GM12878 (cell line): ENCODE measurements at regions not wholly inside any gene's neighbourhood (a gene's known extent, or its start where the extent isn't known, plus 50 kb on each side); places are given as distances from the start of the nearest gene placed in this dataset.

Experiments used
- JUNB ChIP-seq: IDR thresholded peaks from 2 replicates; pipeline ENCODE4 v1.6.1; 2016; ENCODE audit warnings: antibody characterized with exemption, mild to moderate bottlenecking
- NBN ChIP-seq: fragments of 450-650 bp; IDR thresholded peaks from 2 replicates; pipeline ENCODE4 v1.6.1; 2016
- TARDBP ChIP-seq: IDR thresholded peaks from 2 replicates; pipeline ENCODE4 v1.6.1; 2016; ENCODE audit warnings: borderline replicate concordance
- TF ChIP-seq, protein P1 (sequence below): fragments of 450-650 bp; IDR thresholded peaks from 2 replicates; pipeline ENCODE4 v1.6.1; 2016; ENCODE audit warnings: mild to moderate bottlenecking
- TF ChIP-seq, protein P2 (sequence below), 3 experiments: IDR thresholded peaks in 2 of 3; conservative IDR thresholded peaks in 1 of 3; 2 replicates each; pipeline ENCODE4 v1.5.1; 2011; ENCODE audit warnings: low read depth in 3 of 3, low read length in 3 of 3, mild to moderate bottlenecking in 3 of 3, control low read depth in 2 of 3, moderate library complexity in 2 of 3, inconsistent platforms in 1 of 3, mixed read lengths in 1 of 3; ENCODE audit not compliant: control insufficient read depth in 2 of 3, insufficient read depth in 1 of 3; ENCODE audit errors: extremely low read depth in 1 of 3
- TF ChIP-seq, protein P3 (sequence below): IDR thresholded peaks from 2 replicates; pipeline ENCODE4 v1.6.1; 2011; ENCODE audit warnings: mild to moderate bottlenecking, low read depth, low read length, moderate library complexity; ENCODE audit not compliant: insufficient replicate concordance
- TF ChIP-seq, protein P4 (sequence below): IDR thresholded peaks from 2 replicates; pipeline ENCODE4 v1.6.1; 2011; ENCODE audit warnings: low read depth, low read length, improper control_type of control experiment, borderline replicate concordance
- TF ChIP-seq, protein P5 (sequence below): IDR thresholded peaks from 2 replicates; pipeline ENCODE4 v1.6.1; 2012; ENCODE audit warnings: low read length, inconsistent platforms
- TF ChIP-seq, protein P6 (sequence below): IDR thresholded peaks from 2 replicates; pipeline ENCODE4 v1.6.1; 2012; ENCODE audit warnings: low read depth, low read length, improper control_type of control experiment

DNA sequence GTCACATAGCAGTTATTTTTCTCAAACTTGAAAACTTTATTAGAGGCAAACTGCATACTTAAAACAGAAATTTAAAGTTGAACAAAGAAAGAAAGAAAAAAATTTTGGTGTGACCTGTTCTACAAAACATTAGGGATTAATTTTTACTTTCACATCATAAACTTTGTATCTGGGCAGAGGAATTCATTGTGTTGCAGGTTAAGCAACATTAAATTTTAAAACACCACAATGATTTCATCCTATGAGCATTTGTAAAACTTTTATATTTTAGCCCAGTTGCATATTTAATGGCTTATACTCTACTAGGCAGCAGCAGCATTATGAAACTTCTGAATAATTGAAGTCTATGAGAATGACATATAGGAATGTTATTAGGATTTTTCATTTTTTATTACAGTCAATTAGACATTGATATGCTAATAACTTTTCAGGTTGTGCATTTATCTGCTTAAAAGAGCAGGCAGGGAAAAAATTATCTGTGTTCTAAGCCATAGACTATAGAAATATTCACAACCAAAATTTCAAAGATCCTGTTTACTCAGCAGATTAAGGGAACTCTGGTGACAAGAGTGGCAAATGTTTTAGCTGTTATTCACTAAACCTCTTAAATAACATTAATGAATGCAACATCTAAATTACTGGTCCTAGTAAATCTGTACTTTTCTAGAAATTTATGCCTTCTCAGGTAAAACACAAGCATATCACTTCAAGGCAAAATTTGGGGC is 1088.5 kb upstream of the CDH6 start:
- TF ChIP-seq, protein P1, sequence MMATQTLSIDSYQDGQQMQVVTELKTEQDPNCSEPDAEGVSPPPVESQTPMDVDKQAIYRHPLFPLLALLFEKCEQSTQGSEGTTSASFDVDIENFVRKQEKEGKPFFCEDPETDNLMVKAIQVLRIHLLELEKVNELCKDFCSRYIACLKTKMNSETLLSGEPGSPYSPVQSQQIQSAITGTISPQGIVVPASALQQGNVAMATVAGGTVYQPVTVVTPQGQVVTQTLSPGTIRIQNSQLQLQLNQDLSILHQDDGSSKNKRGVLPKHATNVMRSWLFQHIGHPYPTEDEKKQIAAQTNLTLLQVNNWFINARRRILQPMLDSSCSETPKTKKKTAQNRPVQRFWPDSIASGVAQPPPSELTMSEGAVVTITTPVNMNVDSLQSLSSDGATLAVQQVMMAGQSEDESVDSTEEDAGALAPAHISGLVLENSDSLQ = no peak
- TF ChIP-seq, protein P2, sequence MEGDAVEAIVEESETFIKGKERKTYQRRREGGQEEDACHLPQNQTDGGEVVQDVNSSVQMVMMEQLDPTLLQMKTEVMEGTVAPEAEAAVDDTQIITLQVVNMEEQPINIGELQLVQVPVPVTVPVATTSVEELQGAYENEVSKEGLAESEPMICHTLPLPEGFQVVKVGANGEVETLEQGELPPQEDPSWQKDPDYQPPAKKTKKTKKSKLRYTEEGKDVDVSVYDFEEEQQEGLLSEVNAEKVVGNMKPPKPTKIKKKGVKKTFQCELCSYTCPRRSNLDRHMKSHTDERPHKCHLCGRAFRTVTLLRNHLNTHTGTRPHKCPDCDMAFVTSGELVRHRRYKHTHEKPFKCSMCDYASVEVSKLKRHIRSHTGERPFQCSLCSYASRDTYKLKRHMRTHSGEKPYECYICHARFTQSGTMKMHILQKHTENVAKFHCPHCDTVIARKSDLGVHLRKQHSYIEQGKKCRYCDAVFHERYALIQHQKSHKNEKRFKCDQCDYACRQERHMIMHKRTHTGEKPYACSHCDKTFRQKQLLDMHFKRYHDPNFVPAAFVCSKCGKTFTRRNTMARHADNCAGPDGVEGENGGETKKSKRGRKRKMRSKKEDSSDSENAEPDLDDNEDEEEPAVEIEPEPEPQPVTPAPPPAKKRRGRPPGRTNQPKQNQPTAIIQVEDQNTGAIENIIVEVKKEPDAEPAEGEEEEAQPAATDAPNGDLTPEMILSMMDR (IDR thresholded peaks at IDR 0.05 in 2 of 3, conservative IDR thresholded peaks at IDR 0.05 in 1 of 3; ENCODE audit: control insufficient read depth in 2 of 3, extremely low read depth in 1 of 3, insufficient read depth in 1 of 3, low read depth in 3 of 3, low read length in 3 of 3) = no peak
- TF ChIP-seq, protein P3, sequence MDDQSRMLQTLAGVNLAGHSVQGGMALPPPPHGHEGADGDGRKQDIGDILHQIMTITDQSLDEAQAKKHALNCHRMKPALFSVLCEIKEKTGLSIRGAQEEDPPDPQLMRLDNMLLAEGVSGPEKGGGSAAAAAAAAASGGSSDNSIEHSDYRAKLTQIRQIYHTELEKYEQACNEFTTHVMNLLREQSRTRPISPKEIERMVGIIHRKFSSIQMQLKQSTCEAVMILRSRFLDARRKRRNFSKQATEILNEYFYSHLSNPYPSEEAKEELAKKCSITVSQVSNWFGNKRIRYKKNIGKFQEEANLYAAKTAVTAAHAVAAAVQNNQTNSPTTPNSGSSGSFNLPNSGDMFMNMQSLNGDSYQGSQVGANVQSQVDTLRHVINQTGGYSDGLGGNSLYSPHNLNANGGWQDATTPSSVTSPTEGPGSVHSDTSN = no peak
- TF ChIP-seq TARDBP (no peak), NBN (no peak), JUNB (no peak)
- TF ChIP-seq, protein P4, sequence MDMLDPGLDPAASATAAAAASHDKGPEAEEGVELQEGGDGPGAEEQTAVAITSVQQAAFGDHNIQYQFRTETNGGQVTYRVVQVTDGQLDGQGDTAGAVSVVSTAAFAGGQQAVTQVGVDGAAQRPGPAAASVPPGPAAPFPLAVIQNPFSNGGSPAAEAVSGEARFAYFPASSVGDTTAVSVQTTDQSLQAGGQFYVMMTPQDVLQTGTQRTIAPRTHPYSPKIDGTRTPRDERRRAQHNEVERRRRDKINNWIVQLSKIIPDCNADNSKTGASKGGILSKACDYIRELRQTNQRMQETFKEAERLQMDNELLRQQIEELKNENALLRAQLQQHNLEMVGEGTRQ = no peak
- TF ChIP-seq, protein P5, sequence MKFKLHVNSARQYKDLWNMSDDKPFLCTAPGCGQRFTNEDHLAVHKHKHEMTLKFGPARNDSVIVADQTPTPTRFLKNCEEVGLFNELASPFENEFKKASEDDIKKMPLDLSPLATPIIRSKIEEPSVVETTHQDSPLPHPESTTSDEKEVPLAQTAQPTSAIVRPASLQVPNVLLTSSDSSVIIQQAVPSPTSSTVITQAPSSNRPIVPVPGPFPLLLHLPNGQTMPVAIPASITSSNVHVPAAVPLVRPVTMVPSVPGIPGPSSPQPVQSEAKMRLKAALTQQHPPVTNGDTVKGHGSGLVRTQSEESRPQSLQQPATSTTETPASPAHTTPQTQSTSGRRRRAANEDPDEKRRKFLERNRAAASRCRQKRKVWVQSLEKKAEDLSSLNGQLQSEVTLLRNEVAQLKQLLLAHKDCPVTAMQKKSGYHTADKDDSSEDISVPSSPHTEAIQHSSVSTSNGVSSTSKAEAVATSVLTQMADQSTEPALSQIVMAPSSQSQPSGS = no peak
- TF ChIP-seq, protein P6, sequence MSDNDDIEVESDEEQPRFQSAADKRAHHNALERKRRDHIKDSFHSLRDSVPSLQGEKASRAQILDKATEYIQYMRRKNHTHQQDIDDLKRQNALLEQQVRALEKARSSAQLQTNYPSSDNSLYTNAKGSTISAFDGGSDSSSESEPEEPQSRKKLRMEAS = no peak
